ENCODE measurements at regions not wholly inside any gene's neighbourhood (a gene's known extent, or its start where the extent isn't known, plus 50 kb on each side); places are given as distances from the start of the nearest gene placed in this dataset.

DNA sequence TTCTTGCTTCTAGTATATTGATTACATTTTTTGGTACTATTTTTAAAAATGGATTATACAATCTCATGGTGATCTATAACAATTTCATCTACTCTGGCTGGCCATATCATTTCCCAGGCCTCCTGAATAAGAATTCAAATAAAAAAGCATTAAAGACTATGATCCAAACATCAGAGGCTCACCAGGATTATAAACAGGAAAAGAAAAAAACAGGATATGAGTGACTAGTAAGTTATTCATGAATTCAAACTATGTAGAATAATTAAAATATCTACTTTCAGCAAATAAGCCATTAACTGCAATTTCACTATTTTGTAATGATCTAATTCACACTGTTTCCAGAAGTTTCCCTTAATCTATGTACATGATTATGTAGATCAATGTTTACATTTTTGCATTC is 293.1 kb upstream of the CDH6 start:
- Mint-ChIP-seq H3K9me3 (peaks cover 3% of the 10 kb centered on the region), H3K4me1 (no peaks in the 10 kb centered on the region)
- ATAC-seq (replicated peaks) = no peak

DNA sequence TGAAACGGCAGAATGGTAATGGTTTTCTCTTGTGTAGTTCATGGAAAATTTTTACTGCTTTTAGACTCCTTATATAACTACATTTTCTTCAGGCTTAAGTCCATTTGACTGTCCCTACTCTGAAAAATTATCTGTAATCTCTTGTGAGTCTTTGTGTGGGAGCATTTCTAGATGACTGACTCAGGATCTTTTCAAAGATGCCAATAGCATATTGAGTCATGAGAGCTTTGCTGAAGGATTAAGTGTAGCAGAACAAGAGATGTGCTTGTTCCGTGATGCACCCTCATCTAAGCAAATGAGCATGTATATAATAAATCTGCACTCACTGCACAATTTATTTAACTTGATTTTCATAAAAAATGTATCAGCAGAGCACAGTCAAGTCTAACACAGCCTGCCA is 298.7 kb upstream of the CDH6 start:
- H3K9me3 Mint-ChIP-seq = peaks cover 3% of the 10 kb centered on the region
- no peaks in the 10 kb centered on the region for H3K27me3 Mint-ChIP-seq
- H3K4me1 Mint-ChIP-seq = no peaks in the 10 kb centered on the region
- no peak overlapping the region for H3K4me3 Mint-ChIP-seq
- ATAC-seq (replicated peaks) = no peak
- H3K36me3 Mint-ChIP-seq (ENCODE audit: low read depth) = no peaks in the 10 kb centered on the region
- no peak overlapping the region for H3K27ac Mint-ChIP-seq

More for the DNA sequence above, 293.1 kb upstream of the CDH6 start:
- Mint-ChIP-seq H3K36me3 (ENCODE audit: low read depth) (no peaks in the 10 kb centered on the region), H3K4me3 (no peak overlapping the region), H3K27me3 (no peaks in the 10 kb centered on the region), H3K27ac (no peak overlapping the region)

DNA sequence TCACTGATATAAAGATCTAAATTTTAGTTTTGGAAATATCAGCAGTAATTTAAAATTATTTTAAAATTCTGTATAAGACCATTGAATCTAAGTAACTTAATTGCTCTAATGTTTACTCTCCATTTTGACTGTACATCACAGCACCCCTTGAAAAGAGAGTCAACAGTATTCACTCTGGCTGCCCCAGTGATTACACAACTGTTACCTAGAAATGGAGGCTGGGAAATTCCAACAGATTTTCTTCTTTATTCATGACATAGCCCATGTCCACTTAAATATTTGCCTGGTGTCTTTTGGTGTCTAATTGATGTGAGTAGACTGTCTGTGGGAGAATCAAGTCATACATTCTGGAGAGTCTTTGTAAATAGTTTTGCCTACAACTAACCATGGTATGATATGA is 301.8 kb upstream of the CDH6 start:
- no peak overlapping the region for H3K27ac Mint-ChIP-seq
- H3K4me3 Mint-ChIP-seq = no peak overlapping the region
- H3K36me3 Mint-ChIP-seq (ENCODE audit: low read depth) = no peaks in the 10 kb centered on the region
- no peaks in the 10 kb centered on the region for H3K9me3 Mint-ChIP-seq
- ATAC-seq (replicated peaks) = no peak
- H3K27me3 Mint-ChIP-seq = no peaks in the 10 kb centered on the region
- H3K4me1 Mint-ChIP-seq = no peaks in the 10 kb centered on the region

DNA sequence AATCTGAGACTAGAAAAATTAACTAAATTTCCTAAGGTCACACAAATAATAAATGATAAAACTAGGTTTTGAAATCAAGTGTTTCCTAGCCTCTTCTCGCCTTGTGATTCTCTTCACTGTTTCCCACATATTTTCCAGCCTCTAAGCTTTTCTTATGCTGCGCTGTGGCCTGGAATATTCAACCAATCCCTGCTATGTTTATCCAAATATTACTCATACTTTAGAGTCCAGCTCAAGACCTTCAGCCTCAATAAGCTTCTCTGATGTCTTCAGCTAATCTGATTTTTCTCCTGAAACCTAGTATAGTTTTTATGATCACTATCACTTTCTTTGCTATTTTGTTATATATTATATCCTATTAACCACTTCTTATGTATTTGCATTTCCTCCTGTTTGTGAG is 303.1 kb upstream of the CDH6 start:
- no peak overlapping the region for H3K27ac Mint-ChIP-seq
- no peaks in the 10 kb centered on the region for H3K4me1 Mint-ChIP-seq
- no peaks in the 10 kb centered on the region for H3K9me3 Mint-ChIP-seq
- ATAC-seq (replicated peaks) = no peak
- H3K27me3 Mint-ChIP-seq = no peaks in the 10 kb centered on the region
- no peaks in the 10 kb centered on the region for H3K36me3 Mint-ChIP-seq (ENCODE audit: low read depth)
- H3K4me3 Mint-ChIP-seq = no peak overlapping the region

DNA sequence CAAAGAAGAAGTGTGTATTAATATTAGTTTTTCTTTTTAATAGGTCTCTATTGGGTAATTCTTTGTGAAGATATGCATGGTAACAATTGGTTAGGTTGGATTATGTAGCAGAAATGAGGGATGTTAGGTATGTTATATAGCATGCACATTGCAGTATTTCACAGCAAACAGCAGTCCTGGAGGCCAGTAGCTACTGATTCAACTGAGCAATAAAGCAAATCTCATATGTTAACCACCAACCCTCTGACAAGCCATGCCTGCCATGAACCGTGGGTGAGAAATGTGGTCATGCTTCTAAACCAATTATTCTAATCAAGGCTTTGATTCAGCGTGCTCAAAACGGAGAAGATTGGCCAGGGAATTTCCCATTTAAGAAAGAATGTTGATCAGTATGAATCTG is 313.0 kb upstream of the CDH6 start:
- Mint-ChIP-seq H3K36me3 (ENCODE audit: low read depth) (no peaks in the 10 kb centered on the region), H3K9me3 (peaks cover 8% of the 10 kb centered on the region), H3K27me3 (no peaks in the 10 kb centered on the region), H3K4me1 (no peaks in the 10 kb centered on the region), H3K27ac (no peak overlapping the region), H3K4me3 (no peak overlapping the region)
- ATAC-seq (replicated peaks) = no peak

DNA sequence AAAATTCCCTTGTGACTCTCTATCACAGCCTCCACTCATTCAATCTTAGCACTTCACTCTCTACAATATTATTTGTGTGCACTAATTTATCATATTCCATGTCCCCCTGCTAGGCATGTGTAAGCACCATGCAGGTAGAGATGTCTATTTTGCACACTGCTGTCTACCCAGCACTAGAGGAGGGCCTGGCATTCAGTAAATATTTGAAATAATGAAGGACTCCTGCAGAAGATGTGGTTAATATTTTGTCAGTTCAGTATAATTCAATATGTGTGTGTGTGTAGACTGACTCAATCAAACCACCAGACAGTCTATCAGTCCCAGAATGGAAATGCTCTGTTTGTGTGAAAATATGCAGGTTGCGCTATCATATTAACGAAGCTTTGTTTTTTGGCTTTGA is 313.6 kb upstream of the CDH6 start:
- H3K4me1 Mint-ChIP-seq = no peaks in the 10 kb centered on the region
- H3K27me3 Mint-ChIP-seq = no peaks in the 10 kb centered on the region
- H3K9me3 Mint-ChIP-seq = peaks cover 11% of the 10 kb centered on the region
- H3K27ac Mint-ChIP-seq = no peak overlapping the region
- H3K4me3 Mint-ChIP-seq = no peak overlapping the region
- no peak for ATAC-seq (replicated peaks)
- no peaks in the 10 kb centered on the region for H3K36me3 Mint-ChIP-seq (ENCODE audit: low read depth)

DNA sequence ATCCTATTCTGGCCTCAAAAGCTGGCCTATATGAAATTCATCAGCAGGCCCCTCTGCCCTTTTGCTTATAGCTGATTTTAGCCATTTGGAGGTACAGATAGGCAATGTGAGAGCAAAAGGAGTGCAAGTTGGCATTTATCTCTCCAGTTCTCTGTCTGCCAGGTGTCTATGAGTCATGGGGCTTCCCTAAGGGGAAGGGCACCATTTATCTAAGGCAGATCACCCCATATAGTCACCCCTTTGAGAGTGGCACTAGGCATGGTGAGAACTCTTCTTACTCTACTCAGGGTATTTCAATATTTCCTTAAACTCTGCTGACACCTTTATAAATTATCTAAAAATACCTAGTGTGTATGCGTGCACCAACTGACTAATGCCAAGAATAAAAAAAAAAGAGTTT is 314.7 kb upstream of the CDH6 start:
- H3K4me1 Mint-ChIP-seq = no peaks in the 10 kb centered on the region
- no peak overlapping the region for H3K4me3 Mint-ChIP-seq
- H3K9me3 Mint-ChIP-seq = peaks cover 8% of the 10 kb centered on the region
- no peak for ATAC-seq (replicated peaks)
- no peaks in the 10 kb centered on the region for H3K36me3 Mint-ChIP-seq (ENCODE audit: low read depth)
- H3K27me3 Mint-ChIP-seq = no peaks in the 10 kb centered on the region
- no peak overlapping the region for H3K27ac Mint-ChIP-seq

DNA sequence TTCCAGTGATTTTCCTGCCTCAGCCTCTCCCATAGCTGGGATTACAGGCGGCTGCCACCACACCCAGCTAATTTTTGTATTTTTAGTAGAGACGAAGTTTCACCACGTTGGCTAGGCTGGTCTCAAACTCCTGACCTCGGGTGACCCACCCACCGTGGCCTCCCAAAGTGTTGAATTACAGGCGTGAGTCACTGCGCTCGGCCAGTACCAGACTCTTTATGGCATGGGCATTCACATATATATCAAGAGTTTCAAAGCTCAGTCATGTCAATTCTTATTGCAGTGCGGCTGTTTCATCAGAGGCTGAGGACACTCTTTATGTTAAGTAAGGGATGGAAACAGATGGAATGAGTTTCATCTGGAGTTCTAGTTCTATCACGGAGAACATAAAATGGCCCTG is 315.2 kb upstream of the CDH6 start:
- Mint-ChIP-seq H3K9me3 (peaks cover 7% of the 10 kb centered on the region), H3K4me3 (no peak overlapping the region), H3K4me1 (no peaks in the 10 kb centered on the region), H3K27ac (no peak overlapping the region), H3K27me3 (no peaks in the 10 kb centered on the region), H3K36me3 (ENCODE audit: low read depth) (no peaks in the 10 kb centered on the region)
- no peak for ATAC-seq (replicated peaks)

DNA sequence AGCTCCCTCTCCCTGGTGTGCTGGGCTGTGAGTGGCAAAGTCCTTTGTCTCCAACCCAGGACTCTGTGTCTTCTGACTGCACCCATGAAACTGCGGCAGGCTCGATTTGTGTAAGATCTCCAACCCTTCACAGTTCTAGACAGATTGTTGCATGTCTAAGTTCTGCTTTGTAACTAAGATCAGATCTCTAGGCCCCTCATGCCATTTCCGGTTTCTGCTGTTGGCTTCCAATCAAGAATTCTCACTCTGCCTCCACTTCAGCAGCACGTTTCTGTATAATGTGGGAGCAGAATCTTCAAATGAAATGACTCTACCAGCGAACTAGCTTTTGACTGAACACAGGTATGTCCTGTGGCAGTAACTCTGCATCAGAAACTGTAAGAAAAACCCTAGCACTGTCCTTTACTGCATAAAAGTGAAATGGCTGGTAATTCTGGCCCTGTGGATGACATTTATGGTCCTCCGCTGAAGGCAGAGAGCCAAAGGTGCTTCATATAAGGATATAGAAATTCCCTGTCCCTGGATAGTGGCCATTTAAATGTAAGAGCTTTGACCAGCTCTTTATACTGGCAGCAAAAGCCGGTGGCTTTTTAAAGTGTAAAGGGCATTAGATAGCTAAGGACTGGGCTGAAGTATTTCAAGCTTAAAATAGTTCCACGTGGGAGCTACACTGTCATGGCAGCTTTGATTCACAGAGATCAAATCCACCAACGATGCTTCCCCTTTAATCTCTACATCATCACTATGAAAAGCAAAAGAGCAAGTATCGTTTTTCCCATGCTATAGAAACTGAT is 319.0 kb upstream of the CDH6 start:
- no peaks in the 10 kb centered on the region for H3K4me1 Mint-ChIP-seq
- H3K4me3 Mint-ChIP-seq = no peak overlapping the region
- no peaks in the 10 kb centered on the region for H3K36me3 Mint-ChIP-seq (ENCODE audit: low read depth)

DNA sequence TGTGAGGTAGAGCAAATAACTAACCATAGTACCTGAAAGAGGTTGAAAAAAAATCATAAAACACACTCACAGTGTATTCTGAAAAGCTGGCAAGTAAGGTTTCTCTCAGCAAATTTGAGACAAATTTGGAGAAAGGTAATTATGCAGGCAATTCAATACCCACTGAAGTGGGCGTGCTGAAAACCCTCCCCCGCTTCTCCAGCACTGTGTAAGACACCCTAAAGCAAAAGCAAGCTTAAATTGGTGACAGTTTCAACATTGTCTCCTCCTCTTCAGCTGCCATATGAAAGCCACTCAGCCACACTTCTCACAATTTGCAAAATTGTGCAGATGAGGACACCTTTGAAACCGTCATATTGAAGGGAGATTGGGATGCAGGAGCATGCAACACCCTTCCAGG is 322.3 kb upstream of the CDH6 start:
- Mint-ChIP-seq H3K9me3 (peaks cover 3% of the 10 kb centered on the region), H3K4me1 (no peaks in the 10 kb centered on the region), H3K4me3 (no peak overlapping the region), H3K36me3 (ENCODE audit: low read depth) (no peaks in the 10 kb centered on the region), H3K27ac (no peak overlapping the region), H3K27me3 (no peaks in the 10 kb centered on the region)
- ATAC-seq (replicated peaks) = no peak

More for the DNA sequence above, 319.0 kb upstream of the CDH6 start:
- H3K27ac Mint-ChIP-seq = no peak overlapping the region
- H3K27me3 Mint-ChIP-seq = no peaks in the 10 kb centered on the region
- no peak for ATAC-seq (replicated peaks)
- H3K9me3 Mint-ChIP-seq = peaks cover 7% of the 10 kb centered on the region

DNA sequence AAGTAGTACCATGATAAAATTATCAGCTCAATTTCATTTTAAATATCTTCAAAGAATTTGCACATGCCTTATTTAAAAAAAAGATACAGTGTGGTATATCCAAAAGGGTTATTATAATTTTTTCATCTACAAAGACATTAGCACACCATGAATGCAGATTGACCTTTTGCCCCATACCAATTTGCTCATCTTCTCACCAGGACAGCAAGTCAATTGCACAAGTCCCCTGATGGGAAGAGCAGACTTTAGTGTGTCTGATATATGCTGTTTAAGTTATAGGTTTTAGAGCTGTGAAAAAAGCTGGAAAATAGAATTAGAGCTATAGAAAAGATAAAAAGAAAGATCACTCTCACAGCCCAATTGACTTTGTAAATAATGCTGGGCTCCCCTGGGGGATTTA is 325.8 kb upstream of the CDH6 start:
- Mint-ChIP-seq H3K4me1 (no peaks in the 10 kb centered on the region), H3K36me3 (ENCODE audit: low read depth) (no peaks in the 10 kb centered on the region), H3K4me3 (no peak overlapping the region), H3K27ac (no peak overlapping the region), H3K27me3 (no peaks in the 10 kb centered on the region), H3K9me3 (peaks cover 10% of the 10 kb centered on the region)
- no peak for ATAC-seq (replicated peaks)

DNA sequence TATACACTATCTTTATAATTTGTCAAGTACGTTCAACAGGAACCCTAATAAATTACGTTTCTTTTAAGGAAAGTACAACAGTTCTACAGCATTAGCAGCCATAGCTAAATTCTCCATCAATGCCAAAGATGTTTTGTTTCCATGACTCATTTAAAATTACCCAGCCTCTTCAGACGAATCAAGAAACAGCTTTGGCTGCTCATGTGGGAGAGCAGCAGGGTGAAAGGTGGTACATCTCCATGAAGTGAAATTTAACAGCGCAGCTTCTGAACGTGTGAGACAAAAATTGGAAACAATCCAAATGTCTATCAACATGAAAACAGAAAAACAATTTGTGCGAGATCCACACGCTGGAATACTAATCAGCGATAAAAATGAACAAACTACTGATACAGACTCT is 327.3 kb upstream of the CDH6 start:
- Mint-ChIP-seq H3K9me3 (peaks cover 10% of the 10 kb centered on the region), H3K36me3 (ENCODE audit: low read depth) (no peaks in the 10 kb centered on the region), H3K27ac (no peak overlapping the region), H3K27me3 (no peaks in the 10 kb centered on the region), H3K4me3 (no peak overlapping the region), H3K4me1 (no peaks in the 10 kb centered on the region)
- no peak for ATAC-seq (replicated peaks)

DNA sequence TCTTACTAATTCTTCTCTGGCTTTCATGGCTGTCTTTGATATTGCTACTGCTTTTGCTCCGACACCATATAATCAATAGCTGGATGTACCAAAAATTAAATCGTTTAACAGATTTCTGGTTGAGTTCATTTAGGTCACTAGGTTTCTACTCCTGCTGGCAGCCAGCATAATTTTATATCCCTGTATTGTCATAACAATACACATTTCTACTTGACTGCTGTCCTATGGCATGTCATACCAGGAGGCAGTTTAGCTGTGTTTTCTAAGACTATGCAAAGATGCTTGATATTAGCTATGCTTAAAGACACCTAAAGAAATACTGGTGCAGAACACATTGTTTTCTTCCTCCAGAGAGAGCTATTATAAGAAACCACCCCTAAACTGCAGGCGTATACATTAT is 337.2 kb upstream of the CDH6 start:
- Mint-ChIP-seq H3K36me3 (ENCODE audit: low read depth) (no peaks in the 10 kb centered on the region), H3K4me1 (no peaks in the 10 kb centered on the region), H3K9me3 (peaks cover 5% of the 10 kb centered on the region), H3K27me3 (no peaks in the 10 kb centered on the region), H3K4me3 (no peak overlapping the region), H3K27ac (no peak overlapping the region)
- ATAC-seq (replicated peaks) = no peak

DNA sequence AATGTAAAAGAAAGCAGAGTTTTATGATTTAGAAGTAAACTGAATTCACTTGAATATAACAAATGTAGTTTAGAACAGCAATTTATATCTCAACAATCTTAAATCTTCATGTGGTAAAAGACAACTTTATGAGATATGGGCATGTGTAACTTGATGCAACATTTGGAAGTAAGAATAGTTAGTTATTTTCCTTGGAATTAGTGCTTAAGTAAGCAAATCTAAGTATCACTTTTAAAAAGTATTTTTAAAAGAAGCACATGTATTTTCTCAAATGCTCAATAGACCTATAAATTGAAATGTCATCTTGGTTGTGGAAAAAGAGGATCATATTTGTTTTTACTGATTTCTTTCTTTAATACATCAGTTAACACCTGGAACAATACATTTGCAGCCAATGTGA is 340.3 kb upstream of the CDH6 start:
- H3K27ac Mint-ChIP-seq = no peak overlapping the region
- no peaks in the 10 kb centered on the region for H3K27me3 Mint-ChIP-seq
- no peaks in the 10 kb centered on the region for H3K36me3 Mint-ChIP-seq (ENCODE audit: low read depth)
- peaks cover 5% of the 10 kb centered on the region for H3K9me3 Mint-ChIP-seq
- no peaks in the 10 kb centered on the region for H3K4me1 Mint-ChIP-seq
- no peak for ATAC-seq (replicated peaks)
- no peak overlapping the region for H3K4me3 Mint-ChIP-seq

DNA sequence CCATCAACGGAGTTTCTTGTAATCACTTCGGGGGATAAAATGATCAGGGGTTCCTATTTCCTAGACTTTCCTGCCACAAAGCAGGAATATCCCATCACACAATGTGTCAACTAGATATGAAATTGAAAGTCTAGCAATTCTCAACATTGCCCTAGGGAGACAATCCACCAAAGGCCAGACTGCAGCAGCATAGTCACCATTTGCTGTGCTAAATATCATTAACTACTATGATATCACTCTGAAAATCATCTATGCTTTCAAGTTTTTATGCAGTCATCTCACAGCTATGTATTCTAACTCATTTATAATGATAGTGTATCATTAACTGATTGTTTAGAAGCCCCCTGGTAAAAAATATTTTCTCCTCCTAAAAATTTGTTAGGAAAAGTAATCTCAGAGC is 342.6 kb upstream of the CDH6 start:
- no peaks in the 10 kb centered on the region for H3K36me3 Mint-ChIP-seq (ENCODE audit: low read depth)
- no peaks in the 10 kb centered on the region for H3K9me3 Mint-ChIP-seq
- no peak for ATAC-seq (replicated peaks)
- no peaks in the 10 kb centered on the region for H3K4me1 Mint-ChIP-seq
- H3K27me3 Mint-ChIP-seq = no peaks in the 10 kb centered on the region
- no peak overlapping the region for H3K4me3 Mint-ChIP-seq
- H3K27ac Mint-ChIP-seq = no peak overlapping the region
